ENCODE measurements at regions not wholly inside any gene's neighbourhood (a gene's known extent, or its start where the extent isn't known, plus 50 kb on each side); places are given as distances from the start of the nearest gene placed in this dataset.
"Not testable (repeated sequence)": the region's sequence is repeated elsewhere in the genome, so short reads cannot be mapped to it uniquely, and the experiment has no call there.

- intact Hi-C loops (cut with micrococcal nuclease; ENCODE audit: unreplicated experiment); H3K27me3 ChIP-seq (replicated peaks in 1 of 2; ENCODE audit: control insufficient read depth in 2 of 2, insufficient read depth in 2 of 2, low read length in 1 of 2); H3K9ac ChIP-seq (ENCODE audit: control insufficient read depth, insufficient read depth, low read length); RAD21 ChIA-PET (ENCODE audit: unreplicated experiment); H3K4me2 ChIP-seq (ENCODE audit: control insufficient read depth, insufficient read depth); in situ Hi-C loops (cut with MboI); FAIRE-seq; SMC1A ChIA-PET (ENCODE audit: uncharacterized antibody, unreplicated experiment); H3K36me3 ChIP-seq (ENCODE audit: control insufficient read depth in 2 of 2, insufficient read depth in 2 of 2, low read length in 1 of 2); ATAC-seq; DNase-seq (ENCODE audit: low read depth, low spot score); H3K4me1 ChIP-seq (ENCODE audit: control insufficient read depth, insufficient read depth, low read length); CTCF ChIA-PET; BruUV-seq (replicated peaks); H3K27ac ChIP-seq (ENCODE audit: control insufficient read depth, insufficient read depth); H3K9me3 ChIP-seq (replicated peaks; ENCODE audit: control insufficient read depth, insufficient read depth, low read length); H3K4me3 ChIP-seq; H2AFZ ChIP-seq (ENCODE audit: control insufficient read depth, low read depth, low read length); POLR2A ChIA-PET; H4K20me1 ChIP-seq (ENCODE audit: control insufficient read depth, insufficient read depth); H3K79me2 ChIP-seq (ENCODE audit: control insufficient read depth, insufficient read depth, low read length): not testable (repeated sequence)
- 43% methylated on average over 3 of the region's 3 CpGs for WGBS (ENCODE audit: insufficient coverage, insufficient replicate concordance, low lambda C conversion rate, missing lambda C conversion rate)
These were observed 50.6 kb upstream of the GPR39 start for GRCh38 chr2:132365963-132366362.

DNA sequence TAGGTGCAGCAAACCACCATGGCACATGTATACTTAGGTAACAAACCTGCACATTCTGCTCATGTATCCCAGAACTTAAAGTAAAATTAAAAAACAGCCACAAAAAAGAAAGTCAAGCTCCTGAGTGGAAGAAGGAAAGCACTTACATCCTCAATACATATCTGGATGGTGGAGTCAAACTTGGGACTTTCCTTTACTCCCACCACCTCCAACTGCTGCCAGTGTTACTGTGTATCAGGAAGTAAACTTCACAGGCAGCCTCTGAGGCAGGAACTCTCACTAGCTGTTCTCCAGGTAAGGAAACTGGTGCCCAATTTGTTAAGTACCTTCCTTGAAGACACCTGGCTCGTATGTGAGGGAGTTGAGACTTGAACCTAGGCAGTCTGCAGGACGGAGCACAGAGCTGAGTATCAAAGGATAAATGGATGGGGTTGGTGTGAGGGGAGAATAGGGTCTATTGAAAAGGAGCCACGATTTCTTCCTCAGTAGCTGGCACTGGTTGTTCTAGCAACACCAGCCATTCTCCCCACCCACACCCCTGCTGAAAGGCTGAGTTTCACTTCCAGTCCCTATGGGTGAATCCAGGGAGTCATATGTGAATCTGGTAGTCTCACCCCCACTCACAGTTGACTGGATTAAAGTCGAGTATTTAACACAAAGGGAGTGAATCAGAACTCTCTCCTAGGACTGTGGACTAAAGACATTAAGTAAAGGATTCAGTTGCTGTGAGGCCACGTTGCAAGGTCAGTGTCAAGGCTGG lies 50.0 kb upstream of the GPR39 start:
- in situ Hi-C loops (cut with MboI) = no loop called here
- BruUV-seq (replicated peaks) = no TSS peak
- TF ChIP-seq SMARCA5 (IDR thresholded peaks at IDR 0.05) = no peak
- TF ChIP-seq, protein P1, sequence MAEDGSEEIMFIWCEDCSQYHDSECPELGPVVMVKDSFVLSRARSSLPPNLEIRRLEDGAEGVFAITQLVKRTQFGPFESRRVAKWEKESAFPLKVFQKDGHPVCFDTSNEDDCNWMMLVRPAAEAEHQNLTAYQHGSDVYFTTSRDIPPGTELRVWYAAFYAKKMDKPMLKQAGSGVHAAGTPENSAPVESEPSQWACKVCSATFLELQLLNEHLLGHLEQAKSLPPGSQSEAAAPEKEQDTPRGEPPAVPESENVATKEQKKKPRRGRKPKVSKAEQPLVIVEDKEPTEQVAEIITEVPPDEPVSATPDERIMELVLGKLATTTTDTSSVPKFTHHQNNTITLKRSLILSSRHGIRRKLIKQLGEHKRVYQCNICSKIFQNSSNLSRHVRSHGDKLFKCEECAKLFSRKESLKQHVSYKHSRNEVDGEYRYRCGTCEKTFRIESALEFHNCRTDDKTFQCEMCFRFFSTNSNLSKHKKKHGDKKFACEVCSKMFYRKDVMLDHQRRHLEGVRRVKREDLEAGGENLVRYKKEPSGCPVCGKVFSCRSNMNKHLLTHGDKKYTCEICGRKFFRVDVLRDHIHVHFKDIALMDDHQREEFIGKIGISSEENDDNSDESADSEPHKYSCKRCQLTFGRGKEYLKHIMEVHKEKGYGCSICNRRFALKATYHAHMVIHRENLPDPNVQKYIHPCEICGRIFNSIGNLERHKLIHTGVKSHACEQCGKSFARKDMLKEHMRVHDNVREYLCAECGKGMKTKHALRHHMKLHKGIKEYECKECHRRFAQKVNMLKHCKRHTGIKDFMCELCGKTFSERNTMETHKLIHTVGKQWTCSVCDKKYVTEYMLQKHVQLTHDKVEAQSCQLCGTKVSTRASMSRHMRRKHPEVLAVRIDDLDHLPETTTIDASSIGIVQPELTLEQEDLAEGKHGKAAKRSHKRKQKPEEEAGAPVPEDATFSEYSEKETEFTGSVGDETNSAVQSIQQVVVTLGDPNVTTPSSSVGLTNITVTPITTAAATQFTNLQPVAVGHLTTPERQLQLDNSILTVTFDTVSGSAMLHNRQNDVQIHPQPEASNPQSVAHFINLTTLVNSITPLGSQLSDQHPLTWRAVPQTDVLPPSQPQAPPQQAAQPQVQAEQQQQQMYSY (CRISPR knock-in tag; IDR thresholded peaks at IDR 0.05) = no peak
- no peak for TF ChIP-seq EED (IDR thresholded peaks at IDR 0.05; ENCODE audit: low read depth)
- TF ChIP-seq RB1 (IDR thresholded peaks at IDR 0.05; ENCODE audit: borderline replicate concordance) = no peak
- no peak for TF ChIP-seq ZBTB33 (IDR thresholded peaks at IDR 0.05)
- TF ChIP-seq EZH2 (IDR thresholded peaks at IDR 0.05; ENCODE audit: borderline replicate concordance, control insufficient read depth, low read depth, low read length) = no peak
- TF ChIP-seq E2F8 (IDR thresholded peaks at IDR 0.05; ENCODE audit: low read depth, partially characterized antibody) = no peak
- no peak for TF ChIP-seq BMI1 (IDR thresholded peaks at IDR 0.05; ENCODE audit: borderline replicate concordance)

More for the DNA sequence above, 50.0 kb upstream of the GPR39 start:
- H3K4me2 ChIP-seq (ENCODE audit: control insufficient read depth, insufficient read depth) = no peak overlapping the region
- no peak for ATAC-seq
- H3K4me3 ChIP-seq = no peak overlapping the region
- DNase-seq (ENCODE audit: low read depth, low spot score) = no peak
- no peak for FAIRE-seq
- H3K9ac ChIP-seq (ENCODE audit: control insufficient read depth, insufficient read depth, low read length) = no peak overlapping the region
- POLR2A ChIA-PET = no interaction called here
- intact Hi-C loops (cut with micrococcal nuclease; ENCODE audit: unreplicated experiment) = no loop called here
- no peaks in the 10 kb centered on the region for H3K36me3 ChIP-seq (ENCODE audit: control insufficient read depth in 2 of 2, insufficient read depth in 2 of 2, low read length in 1 of 2)
- H3K27me3 ChIP-seq (replicated peaks in 1 of 2; ENCODE audit: control insufficient read depth in 2 of 2, insufficient read depth in 2 of 2, low read length in 1 of 2) = no peaks in the 10 kb centered on the region
- no peak overlapping the region for H2AFZ ChIP-seq (ENCODE audit: control insufficient read depth, low read depth, low read length)
- SMC1A ChIA-PET (ENCODE audit: uncharacterized antibody, unreplicated experiment) = no interaction called here
- WGBS (ENCODE audit: insufficient coverage, insufficient replicate concordance, low lambda C conversion rate, missing lambda C conversion rate) = 2% methylated on average over 5 of the region's 5 CpGs
- CTCF ChIA-PET = no interaction called here
- H3K9me3 ChIP-seq (replicated peaks; ENCODE audit: control insufficient read depth, insufficient read depth, low read length) = no peaks in the 10 kb centered on the region
- no peak overlapping the region for H3K27ac ChIP-seq (ENCODE audit: control insufficient read depth, insufficient read depth)
- no peaks in the 10 kb centered on the region for H4K20me1 ChIP-seq (ENCODE audit: control insufficient read depth, insufficient read depth)
- no peaks in the 10 kb centered on the region for H3K4me1 ChIP-seq (ENCODE audit: control insufficient read depth, insufficient read depth, low read length)
- RAD21 ChIA-PET (ENCODE audit: unreplicated experiment) = no interaction called here
- no peaks in the 10 kb centered on the region for H3K79me2 ChIP-seq (ENCODE audit: control insufficient read depth, insufficient read depth, low read length)

Measured in GM12878 (cell line).